GM19099 (cell line): ENCODE measurements at regions not wholly inside any gene's neighbourhood (a gene's known extent, or its start where the extent isn't known, plus 50 kb on each side); places are given as distances from the start of the nearest gene placed in this dataset.

Source experiments
- POLR2A ChIP-seq: IDR thresholded peaks from 3 replicates; pipeline ENCODE4 v1.6.1; 2011; ENCODE audit warnings: low read depth; ENCODE audit not compliant: insufficient read length; ENCODE audit errors: extremely low read depth

GRCh38 chr1:55767171-55767570 is 552.0 kb upstream of the USP24 start:
- TF ChIP-seq POLR2A = no peak

DNA sequence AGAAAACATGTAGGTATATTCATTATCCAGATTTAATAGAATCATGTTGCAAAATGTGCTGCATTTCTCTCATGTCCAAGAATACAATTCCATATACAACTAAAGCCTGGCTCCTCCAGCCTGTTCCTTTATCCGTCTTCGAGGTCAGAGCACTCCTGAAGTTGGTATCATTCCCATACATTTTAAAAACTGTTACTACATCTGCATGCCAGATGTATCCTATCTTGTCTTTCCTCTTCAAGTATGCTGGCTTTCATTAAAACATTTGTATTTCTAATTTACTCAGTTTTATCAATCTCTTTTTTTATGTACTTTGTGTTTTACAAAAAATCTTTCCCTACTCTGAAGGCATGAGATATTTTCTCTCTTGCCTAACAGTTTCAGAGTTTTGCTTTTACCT is 536.6 kb upstream of the USP24 start:
- TF ChIP-seq POLR2A = no peak

GRCh38 chr1:55750628-55750995 is 535.4 kb upstream of the USP24 start:
- TF ChIP-seq POLR2A = no peak

DNA sequence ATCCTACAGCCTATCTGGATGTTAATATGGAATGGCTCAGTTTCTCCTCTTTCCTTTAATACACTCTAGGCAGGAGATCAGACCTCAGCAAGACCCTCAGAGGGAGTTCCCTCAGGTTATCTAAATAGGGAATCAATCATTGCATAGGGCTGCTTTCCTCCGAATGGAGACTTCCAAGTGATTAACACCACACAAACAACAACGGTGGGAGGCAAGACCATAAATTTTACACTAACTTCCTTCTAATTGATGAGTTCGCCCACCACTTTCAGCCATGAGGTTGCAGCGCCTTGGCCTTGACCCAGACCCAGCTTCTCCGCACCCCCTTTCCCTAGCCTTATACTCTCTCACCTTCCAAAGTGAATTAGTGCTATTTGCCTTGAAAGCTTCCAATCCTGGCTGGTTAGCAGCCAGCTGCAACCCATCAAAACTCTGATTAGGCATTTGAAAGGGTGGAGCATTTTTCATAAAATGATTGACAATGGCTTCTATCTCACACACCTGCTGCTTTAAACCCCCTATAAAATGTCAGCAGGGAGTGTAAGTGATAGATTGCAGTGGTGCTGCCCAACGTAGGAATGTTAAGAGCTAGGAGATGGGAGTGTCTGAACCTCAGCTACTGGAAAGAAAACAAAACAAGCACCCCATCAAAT is 534.9 kb upstream of the USP24 start:
- no peak for TF ChIP-seq POLR2A

DNA sequence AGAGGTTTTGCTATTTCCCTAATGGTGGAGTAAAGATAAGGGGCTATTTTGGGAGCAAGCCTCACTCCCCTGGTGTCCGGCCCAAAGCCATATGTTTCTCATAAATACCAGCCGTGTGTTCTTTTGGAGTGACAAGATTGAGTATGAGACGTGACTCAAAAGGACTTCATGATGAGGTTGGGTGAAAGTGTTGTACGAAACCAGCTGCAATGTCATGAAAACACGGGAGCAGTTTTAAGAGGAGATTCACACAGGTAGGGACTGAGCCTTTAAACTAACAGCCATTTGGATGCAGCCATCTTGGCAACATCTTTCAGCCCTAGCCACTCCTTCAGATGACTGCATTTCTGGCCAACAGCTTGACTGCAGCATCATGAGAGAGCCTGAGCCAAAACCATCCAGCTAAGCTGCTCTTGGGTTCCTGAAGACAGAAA is 532.3 kb upstream of the USP24 start:
- no peak for TF ChIP-seq POLR2A

DNA sequence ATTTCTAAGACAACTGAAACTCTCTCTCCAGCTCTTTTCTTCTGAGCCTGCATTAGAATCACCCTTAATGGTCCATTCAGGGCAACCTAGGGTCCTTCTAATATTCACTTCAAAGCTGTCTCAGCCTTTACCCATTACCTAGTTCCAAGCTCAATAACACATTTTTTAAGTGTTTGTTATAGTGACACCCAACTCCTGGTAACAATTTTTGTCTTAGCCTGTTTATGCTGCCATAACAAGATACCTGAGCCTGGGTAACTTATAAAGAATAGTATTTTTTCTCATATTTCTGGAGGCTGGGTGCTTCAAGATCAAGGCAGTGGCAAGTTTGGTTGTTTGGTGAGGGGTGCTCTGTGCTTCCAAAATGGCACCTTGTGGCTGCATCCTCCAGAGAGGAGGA is 531.5 kb upstream of the USP24 start:
- TF ChIP-seq POLR2A = no peak

DNA sequence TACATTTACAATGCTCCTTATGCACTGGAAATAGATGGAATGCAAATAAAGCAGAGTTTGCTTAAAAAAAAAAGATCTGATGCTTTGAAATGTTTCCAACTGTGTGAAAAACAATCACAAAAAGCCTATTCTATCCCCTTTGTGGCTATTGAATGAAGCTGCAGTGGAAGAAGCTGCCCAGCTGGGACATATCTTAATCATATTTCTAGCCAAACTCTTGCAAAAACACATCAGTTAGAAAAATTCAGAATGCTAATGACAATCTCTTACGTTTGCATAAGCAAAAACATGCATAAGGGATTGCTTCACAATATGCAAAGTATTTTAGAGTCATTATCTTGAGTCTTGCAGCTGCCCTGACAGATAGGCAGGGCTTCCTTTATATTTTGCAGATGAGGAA is 526.4 kb upstream of the USP24 start:
- TF ChIP-seq POLR2A = no peak

GRCh38 chr1:55735106-55735505 is 519.9 kb upstream of the USP24 start:
- no peak for TF ChIP-seq POLR2A

GRCh38 chr1:55726994-55727393 is 511.8 kb upstream of the USP24 start:
- no peak for TF ChIP-seq POLR2A

DNA sequence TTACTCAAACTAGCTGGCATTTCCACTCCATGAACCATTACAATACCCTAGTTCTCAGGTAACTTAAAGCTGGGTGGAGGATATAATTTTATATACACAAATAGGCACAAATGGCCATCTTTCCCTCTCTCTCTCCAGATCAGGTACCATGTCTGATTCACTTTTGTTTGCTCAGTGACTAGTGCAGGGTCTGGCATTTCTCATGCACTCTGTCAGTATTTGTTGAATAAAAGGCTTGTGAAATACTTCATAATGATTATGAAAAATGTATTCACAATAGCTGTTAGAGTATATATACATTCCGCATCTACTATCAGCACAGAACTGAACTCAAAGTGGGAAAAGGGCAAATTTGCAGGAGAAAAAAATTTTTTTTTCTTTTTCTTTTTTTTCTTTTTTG is 510.2 kb upstream of the USP24 start:
- no peak for TF ChIP-seq POLR2A

DNA sequence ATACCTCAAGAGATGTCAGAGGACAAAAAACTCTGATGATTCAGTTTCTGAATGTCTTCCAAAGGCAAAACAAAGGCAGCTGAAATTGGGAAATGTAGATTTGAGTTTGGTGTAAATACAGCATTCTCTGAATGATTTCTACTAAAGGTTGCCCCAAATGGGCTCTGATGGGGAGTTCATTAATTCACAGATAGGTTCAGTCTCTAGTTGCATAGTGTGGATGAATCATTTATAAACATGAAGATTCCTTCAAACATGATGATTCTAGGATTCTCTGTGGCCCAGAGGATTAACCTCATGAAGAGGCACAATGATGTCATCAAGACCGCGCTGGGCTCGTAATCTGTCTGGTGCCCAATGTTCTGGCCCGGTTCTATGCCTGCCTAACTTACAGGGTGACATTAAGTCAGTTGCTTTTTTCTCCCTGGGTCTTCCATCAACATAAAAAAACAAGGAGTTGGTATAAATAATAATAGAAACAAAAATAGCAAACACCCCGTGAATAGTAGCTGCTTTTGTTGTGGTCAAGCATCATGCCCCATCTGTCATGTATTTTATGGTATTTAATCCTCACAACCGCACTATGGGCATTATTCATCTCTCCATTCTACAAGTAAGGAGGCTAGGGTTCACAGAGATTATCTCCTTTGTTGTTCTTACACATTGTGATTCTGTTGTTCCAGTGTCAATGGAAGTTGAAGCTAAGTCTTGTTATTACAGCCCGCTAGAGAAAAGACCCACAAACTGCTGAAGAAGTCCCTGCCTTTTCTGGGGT is 509.6 kb upstream of the USP24 start:
- TF ChIP-seq POLR2A = no peak

DNA sequence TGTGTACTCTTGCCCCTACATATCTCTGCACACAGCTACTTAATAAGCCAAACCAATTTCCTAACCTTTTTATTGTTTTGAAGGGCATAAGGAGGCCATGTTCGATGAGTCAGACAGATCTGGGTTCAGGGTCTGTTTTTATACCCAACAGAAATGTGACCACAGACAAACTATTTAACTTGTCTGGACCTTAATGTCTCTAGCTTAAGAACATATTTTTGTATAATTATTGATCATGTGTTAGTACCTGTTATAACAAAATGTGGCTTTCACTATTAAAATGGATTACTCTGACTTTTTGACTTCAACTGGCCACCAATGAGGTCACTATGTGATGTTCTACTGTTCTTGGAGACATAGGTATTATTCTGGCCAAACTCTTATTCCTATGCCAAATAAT is 507.8 kb upstream of the USP24 start:
- no peak for TF ChIP-seq POLR2A

GRCh38 chr1:55720261-55720660 is 505.1 kb upstream of the USP24 start:
- no peak for TF ChIP-seq POLR2A

- no peak for TF ChIP-seq POLR2A
These were observed 503.9 kb upstream of the USP24 start for GRCh38 chr1:55718758-55719671.

DNA sequence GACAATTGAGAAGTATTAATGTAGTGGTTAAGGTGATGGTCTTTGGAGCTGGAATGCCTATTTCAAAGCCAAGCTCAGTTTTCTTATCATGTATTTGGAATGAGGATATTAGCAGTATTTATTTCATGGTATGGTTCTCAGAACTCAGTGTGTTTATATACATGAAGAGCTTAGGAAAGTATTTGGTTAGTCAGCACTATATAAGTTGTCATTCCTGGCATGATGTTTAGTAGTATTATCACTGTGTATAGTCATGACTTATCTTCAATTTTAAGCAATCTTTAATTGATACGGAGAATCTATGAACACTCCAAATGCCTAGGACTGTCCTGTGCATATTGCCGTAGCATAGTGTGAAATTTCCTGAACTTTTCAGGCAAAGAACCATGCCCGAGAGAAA is 501.9 kb upstream of the USP24 start:
- TF ChIP-seq POLR2A = no peak
